ENCODE measurements at regions not wholly inside any gene's neighbourhood (a gene's known extent, or its start where the extent isn't known, plus 50 kb on each side); places are given as distances from the start of the nearest gene placed in this dataset.

GRCh38 chr4:83213640-83214039, 71.0 kb downstream of the COQ2 start:
- no peaks in the 10 kb centered on the region for H3K9me3 ChIP-seq
- DNase-seq (no peak), ATAC-seq (no peak)
- H3K4me3 ChIP-seq: no peak overlapping the region
- no peak overlapping the region for H3K27ac ChIP-seq
- intact Hi-C loops (cut with DNase I): no loop called here
- H3K27me3 ChIP-seq (ENCODE audit: insufficient read depth in 3 of 3, low read length in 2 of 3): no peaks in the 10 kb centered on the region
- no peaks in the 10 kb centered on the region for H3K36me3 ChIP-seq (ENCODE audit: insufficient read depth in 1 of 2, low read depth in 1 of 2)
- no peak for TF ChIP-seq CTCF (IDR thresholded peaks at IDR 0.05)
- 91 to 96% (median 91%) methylated on average over 5 of the region's 5 CpGs for WGBS, 3 donors
- H3K4me1 ChIP-seq: no peaks in the 10 kb centered on the region

- Histone ChIP-seq H3K4me3 (no peak overlapping the region), H3K27me3 (ENCODE audit: insufficient read depth in 3 of 3, low read length in 2 of 3) (no peaks in the 10 kb centered on the region), H3K36me3 (ENCODE audit: insufficient read depth in 1 of 2, low read depth in 1 of 2) (no peaks in the 10 kb centered on the region), H3K27ac (no peak overlapping the region), H3K9me3 (no peaks in the 10 kb centered on the region), H3K4me1 (no peaks in the 10 kb centered on the region)
- intact Hi-C loops (cut with DNase I): no loop called here
- WGBS, 3 donors: 56 to 60% (median 57%) methylated on average over 9 of the region's 9 CpGs
- no peak for DNase-seq
- no peak for ATAC-seq
- TF ChIP-seq CTCF (IDR thresholded peaks at IDR 0.05): no peak
Measured at GRCh38 chr4:83212041-83212851, 72.4 kb downstream of the COQ2 start.

GRCh38 chr4:83209419-83209818, 75.2 kb downstream of the COQ2 start:
- H3K4me3 ChIP-seq: no peak overlapping the region
- H3K27me3 ChIP-seq (ENCODE audit: insufficient read depth in 3 of 3, low read length in 2 of 3): no peaks in the 10 kb centered on the region
- H3K9me3 ChIP-seq: no peaks in the 10 kb centered on the region
- TF ChIP-seq CTCF (IDR thresholded peaks at IDR 0.05): no peak
- H3K4me1 ChIP-seq: no peaks in the 10 kb centered on the region
- no peaks in the 10 kb centered on the region for H3K36me3 ChIP-seq (ENCODE audit: insufficient read depth in 1 of 2, low read depth in 1 of 2)
- H3K27ac ChIP-seq: no peak overlapping the region
- DNase-seq (no peak), ATAC-seq (no peak)
- WGBS, 3 donors: 57 to 67% (median 65%) methylated on average over 4 of the region's 4 CpGs
- intact Hi-C loops (cut with DNase I): no loop called here

- intact Hi-C loops (cut with DNase I): no loop called here
- ATAC-seq: no peak
- Histone ChIP-seq H3K27ac (no peak overlapping the region), H3K4me1 (no peaks in the 10 kb centered on the region), H3K4me3 (no peak overlapping the region), H3K27me3 (ENCODE audit: insufficient read depth in 3 of 3, low read length in 2 of 3) (no peaks in the 10 kb centered on the region), H3K36me3 (ENCODE audit: insufficient read depth in 1 of 2, low read depth in 1 of 2) (no peaks in the 10 kb centered on the region), H3K9me3 (no peaks in the 10 kb centered on the region)
- WGBS, 3 donors: 86 to 90% (median 88%) methylated on average over 4 of the region's 4 CpGs
- no peak for DNase-seq
- TF ChIP-seq CTCF (IDR thresholded peaks at IDR 0.05): no peak
Measured at GRCh38 chr4:83208371-83209365, 75.9 kb downstream of the COQ2 start.

Data from psoas muscle (tissue), 7 donors.